Fibroblast of the aortic adventitia (primary cell): ENCODE measurements at regions not wholly inside any gene's neighbourhood (a gene's known extent, or its start where the extent isn't known, plus 50 kb on each side); places are given as distances from the start of the nearest gene placed in this dataset.

Experiments used
- DNase-seq: peaks from one replicate; pipeline ENCODE4 v3.0.0-alpha.2; 2010; ENCODE audit warnings: low read depth
- H3K4me3 ChIP-seq: 2 replicates; pipeline ENCODE4 v1.5.1; 2011; ENCODE audit warnings: low read depth, mild to moderate bottlenecking, control low read depth, low read length, moderate library complexity
- TF ChIP-seq, protein P1 (sequence below): IDR thresholded peaks from 2 replicates; pipeline ENCODE4 v1.5.1; 2011; ENCODE audit warnings: mild to moderate bottlenecking, low read length, control low read depth, inconsistent platforms; ENCODE audit not compliant: insufficient read depth

DNA sequence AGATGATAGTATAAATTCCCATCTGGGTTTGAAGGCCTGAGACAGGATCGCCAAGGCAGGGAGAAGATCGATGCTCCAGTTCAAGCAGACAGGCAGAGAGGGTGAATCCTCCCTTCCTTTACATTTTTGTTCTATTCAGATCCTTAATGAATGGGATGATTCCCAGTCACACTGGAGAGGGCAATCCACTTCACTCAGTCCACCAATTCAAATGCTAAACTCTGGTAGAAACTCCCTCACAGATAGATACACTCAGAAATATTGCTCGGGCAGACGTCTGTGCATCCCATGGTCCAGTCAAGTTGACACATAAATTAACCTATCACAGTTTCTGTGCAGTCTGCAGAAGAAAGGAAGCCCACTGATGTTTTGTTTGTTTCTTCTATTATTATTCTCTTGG, 193.1 kb upstream of the ZNF462 start:
- no peak overlapping the region for H3K4me3 ChIP-seq
- no peak for DNase-seq
- TF ChIP-seq, protein P1, sequence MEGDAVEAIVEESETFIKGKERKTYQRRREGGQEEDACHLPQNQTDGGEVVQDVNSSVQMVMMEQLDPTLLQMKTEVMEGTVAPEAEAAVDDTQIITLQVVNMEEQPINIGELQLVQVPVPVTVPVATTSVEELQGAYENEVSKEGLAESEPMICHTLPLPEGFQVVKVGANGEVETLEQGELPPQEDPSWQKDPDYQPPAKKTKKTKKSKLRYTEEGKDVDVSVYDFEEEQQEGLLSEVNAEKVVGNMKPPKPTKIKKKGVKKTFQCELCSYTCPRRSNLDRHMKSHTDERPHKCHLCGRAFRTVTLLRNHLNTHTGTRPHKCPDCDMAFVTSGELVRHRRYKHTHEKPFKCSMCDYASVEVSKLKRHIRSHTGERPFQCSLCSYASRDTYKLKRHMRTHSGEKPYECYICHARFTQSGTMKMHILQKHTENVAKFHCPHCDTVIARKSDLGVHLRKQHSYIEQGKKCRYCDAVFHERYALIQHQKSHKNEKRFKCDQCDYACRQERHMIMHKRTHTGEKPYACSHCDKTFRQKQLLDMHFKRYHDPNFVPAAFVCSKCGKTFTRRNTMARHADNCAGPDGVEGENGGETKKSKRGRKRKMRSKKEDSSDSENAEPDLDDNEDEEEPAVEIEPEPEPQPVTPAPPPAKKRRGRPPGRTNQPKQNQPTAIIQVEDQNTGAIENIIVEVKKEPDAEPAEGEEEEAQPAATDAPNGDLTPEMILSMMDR, result no peak

DNA sequence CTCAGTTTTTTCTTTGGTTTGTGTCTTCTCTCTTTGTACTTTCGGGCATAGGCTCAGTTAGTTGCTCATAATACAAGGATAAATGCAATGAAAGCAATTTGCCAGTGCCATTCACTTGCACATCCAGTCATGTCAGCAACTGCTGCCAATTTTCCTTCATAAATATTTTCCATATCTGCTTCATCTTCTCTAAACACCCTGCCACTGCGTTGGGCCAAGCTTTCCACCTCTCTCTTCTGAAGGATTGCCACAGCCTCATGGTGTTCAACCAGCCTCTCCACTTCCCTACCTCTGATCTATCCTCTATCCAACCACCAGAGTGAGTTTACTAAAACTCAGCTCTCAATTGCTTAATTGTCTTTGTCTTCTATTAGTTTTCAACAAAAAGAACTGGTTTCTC, 192.5 kb upstream of the ZNF462 start:
- TF ChIP-seq, protein P1, result no peak
- no peak for DNase-seq
- H3K4me3 ChIP-seq, result no peak overlapping the region

GRCh38 chr9:106675780-106676179, 187.2 kb upstream of the ZNF462 start:
- TF ChIP-seq, protein P1, result no peak
- DNase-seq, result no peak
- no peak overlapping the region for H3K4me3 ChIP-seq

- H3K4me3 ChIP-seq, result no peak overlapping the region
- TF ChIP-seq, protein P1, result no peak
- no peak for DNase-seq
Observed at GRCh38 chr9:106677374-106677773, 185.6 kb upstream of the ZNF462 start.

DNA sequence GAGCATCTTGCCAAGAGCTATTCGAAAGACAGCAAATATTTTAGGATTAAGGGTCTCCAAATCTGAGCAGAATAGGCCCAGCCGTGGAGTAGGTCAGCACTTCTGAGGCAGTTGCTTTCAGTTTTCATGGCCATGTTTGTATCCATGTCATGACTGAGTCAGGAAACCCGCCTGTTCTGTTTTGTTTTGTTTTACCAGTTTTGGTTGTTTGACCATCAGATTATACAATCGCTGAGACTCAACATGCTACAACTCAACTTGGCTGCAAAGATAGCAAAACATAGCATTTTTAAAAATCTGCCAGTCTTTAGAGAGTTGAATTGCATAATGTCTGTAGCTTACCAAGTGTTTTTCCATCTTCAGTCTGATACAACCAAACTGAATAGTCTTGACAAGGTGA, 185.1 kb upstream of the ZNF462 start:
- no peak overlapping the region for H3K4me3 ChIP-seq
- no peak for DNase-seq
- TF ChIP-seq, protein P1, result no peak

GRCh38 chr9:106678273-106678672, 184.7 kb upstream of the ZNF462 start:
- TF ChIP-seq, protein P1, result no peak
- no peak for DNase-seq
- H3K4me3 ChIP-seq, result no peak overlapping the region

DNA sequence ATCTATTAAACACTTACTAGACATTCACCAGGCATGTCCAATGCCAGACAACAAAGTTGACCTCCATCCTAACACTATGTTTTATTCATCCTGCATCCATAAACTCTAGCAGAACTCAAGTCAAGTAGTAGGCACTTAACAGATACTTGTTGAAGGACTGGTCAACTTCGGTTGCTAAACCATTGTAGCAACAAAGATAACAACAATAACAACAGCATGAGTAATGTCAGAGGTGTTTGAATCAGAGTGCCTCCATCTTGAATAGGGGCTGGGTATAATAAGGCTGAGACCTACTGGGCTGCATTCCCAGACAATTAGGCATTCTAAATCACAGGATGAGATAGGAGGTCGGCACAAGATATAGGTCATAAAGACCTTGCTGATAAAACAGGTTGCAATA, 180.5 kb upstream of the ZNF462 start:
- no peak for DNase-seq
- TF ChIP-seq, protein P1, result no peak
- no peak overlapping the region for H3K4me3 ChIP-seq
